ENCODE measurements at regions not wholly inside any gene's neighbourhood (a gene's known extent, or its start where the extent isn't known, plus 50 kb on each side); places are given as distances from the start of the nearest gene placed in this dataset.

GRCh38 chr9:71393005-71393404 lies 271.6 kb upstream of the TRPM3 start:
- TF ChIP-seq CTCF (IDR thresholded peaks at IDR 0.05; ENCODE audit: low read depth, low read length, poor library complexity, severe bottlenecking) = no peak
- TF ChIP-seq EZH2phosphoT487 (IDR thresholded peaks at IDR 0.05; ENCODE audit: borderline replicate concordance, low read length) = no peak
